Uterus (tissue), 2 donors: ENCODE measurements at regions not wholly inside any gene's neighbourhood (a gene's known extent, or its start where the extent isn't known, plus 50 kb on each side); places are given as distances from the start of the nearest gene placed in this dataset.

Source experiments
- CTCF ChIP-seq, 4 experiments: fragments of 200-600 bp in 2 of 4; fragments of 450-650 bp in 2 of 4; sonication (generic) in 2 of 4; IDR thresholded peaks; one replicate each; pipeline ENCODE4 v1.5.1; 2016 to 2019; ENCODE audit warnings: antibody characterized with exemption in 4 of 4, mild to moderate bottlenecking in 2 of 4, moderate library complexity in 1 of 4
- POLR2A ChIP-seq, 2 donors: fragments of 450-650 bp; IDR thresholded peaks; one replicate each; pipeline ENCODE4 v1.6.1; 2016; ENCODE audit warnings: antibody characterized with exemption in 2 of 2, mild to moderate bottlenecking in 1 of 2, moderate library complexity in 1 of 2

GRCh38 chr14:97065305-97066067 is 268.3 kb downstream of the VRK1 start:
- no peak for TF ChIP-seq CTCF (IDR thresholded peaks at IDR 0.05)
- no peak for TF ChIP-seq POLR2A (IDR thresholded peaks at IDR 0.05)
